ENCODE measurements at regions not wholly inside any gene's neighbourhood (a gene's known extent, or its start where the extent isn't known, plus 50 kb on each side); places are given as distances from the start of the nearest gene placed in this dataset.

DNA sequence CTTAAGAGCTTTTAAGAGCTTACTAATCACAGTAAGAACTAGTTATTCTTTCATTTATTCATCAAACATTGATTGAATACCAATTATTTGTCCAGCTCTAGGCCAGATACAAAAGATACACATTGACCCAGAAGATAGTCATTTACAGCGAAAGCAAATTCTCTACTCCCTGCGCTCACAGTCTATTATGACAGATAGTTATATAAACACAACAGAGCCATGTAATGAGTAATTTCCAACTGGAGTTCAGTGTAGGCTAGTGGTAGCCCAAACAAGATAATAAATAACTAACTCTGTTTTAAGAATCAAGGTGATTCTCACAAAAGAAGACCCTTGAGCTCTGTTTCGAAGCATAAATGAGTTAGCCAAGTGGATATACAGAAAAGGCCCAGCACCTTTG is 397.8 kb upstream of the TLE4 start:
- no peak for DNase-seq

- no peak for DNase-seq
These were observed 395.6 kb upstream of the TLE4 start for GRCh38 chr9:79176014-79176697.

GRCh38 chr9:79184831-79185230 is 386.9 kb upstream of the TLE4 start:
- no peak for DNase-seq

DNA sequence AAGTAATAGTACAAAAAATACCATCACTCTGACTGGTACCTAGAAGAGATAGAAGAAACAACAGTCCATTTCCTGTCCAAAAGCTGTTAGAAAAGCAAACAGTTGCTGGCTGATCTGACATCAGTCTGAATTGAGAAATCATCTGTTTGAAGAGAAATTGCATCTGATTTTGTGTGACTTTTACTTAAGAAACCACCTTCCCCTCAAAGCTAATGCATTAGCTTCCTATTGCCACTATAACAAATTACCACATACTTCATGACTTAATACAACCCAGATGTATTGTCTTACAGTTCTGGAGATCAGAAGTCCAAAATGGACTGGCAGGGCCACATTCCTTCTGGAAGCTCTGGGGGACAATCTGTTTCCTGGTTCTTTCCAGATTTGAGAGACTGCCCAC is 385.9 kb upstream of the TLE4 start:
- no peak for DNase-seq

DNA sequence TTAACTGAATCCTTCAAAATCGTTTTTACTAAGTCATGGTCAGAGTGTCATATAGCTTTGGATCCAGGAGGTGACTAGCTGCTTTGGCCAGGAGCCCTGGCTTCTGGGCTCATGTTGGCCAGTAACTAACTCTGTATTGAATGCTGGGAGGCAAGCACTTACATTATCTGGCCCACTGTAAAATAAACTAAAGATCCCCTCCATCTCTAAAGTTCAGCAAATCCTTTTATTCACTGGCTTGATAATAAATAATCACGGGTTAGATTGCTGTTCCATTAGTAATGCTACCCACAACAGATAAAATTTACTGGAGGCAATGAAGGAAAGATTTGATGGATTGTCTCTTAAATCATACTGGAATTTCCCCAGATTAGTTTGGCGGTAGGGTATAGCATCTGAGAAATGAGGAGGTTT is 382.2 kb upstream of the TLE4 start:
- no peak for DNase-seq

- DNase-seq = no peak
These were observed 378.8 kb upstream of the TLE4 start for GRCh38 chr9:79193001-79193400.

- no peak for DNase-seq
These were observed 378.1 kb upstream of the TLE4 start for GRCh38 chr9:79193501-79194223.

DNA sequence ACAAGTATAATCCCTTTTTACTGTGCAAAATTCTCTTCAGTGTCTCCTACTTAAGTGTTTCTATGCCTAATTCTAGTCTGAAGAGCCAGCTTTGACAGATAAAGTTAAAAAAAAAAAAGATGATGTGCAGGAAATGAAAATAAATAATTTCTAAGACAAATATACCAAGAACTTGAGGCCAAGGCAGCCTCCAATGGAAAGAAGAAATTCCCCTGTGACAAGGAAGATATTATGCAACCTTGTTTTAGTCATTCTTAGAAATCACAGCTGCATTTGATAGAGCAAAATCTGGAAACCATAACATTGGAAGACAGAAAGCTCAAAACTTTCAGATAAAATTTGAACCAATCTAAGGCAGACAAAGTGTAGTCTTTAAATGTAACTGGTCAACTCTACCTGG is 375.9 kb upstream of the TLE4 start:
- no peak for DNase-seq

GRCh38 chr9:79196606-79197005 is 375.2 kb upstream of the TLE4 start:
- no peak for DNase-seq

GRCh38 chr9:79200336-79200735 is 371.4 kb upstream of the TLE4 start:
- DNase-seq = no peak

DNA sequence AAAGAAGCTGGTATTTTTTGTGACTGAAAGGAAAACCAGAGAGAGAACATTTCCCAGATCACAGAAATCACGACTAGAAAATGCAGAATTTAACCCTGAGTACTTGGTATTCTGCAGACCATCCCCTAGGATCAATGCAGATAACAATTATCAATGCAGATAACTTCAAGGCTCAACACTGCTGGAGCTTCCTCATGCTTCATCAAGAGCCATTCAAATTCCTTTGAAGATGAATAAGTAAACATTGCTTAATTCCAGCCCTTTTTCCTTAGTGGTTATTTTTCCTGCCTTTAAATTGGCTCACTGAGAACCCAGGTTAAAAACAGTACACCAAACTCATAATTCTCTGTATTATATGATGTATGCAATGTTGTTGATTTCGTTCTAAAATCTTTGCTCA is 370.1 kb upstream of the TLE4 start:
- DNase-seq = no peak

- no peak for DNase-seq
These were observed 362.9 kb upstream of the TLE4 start for GRCh38 chr9:79208791-79209396.

DNA sequence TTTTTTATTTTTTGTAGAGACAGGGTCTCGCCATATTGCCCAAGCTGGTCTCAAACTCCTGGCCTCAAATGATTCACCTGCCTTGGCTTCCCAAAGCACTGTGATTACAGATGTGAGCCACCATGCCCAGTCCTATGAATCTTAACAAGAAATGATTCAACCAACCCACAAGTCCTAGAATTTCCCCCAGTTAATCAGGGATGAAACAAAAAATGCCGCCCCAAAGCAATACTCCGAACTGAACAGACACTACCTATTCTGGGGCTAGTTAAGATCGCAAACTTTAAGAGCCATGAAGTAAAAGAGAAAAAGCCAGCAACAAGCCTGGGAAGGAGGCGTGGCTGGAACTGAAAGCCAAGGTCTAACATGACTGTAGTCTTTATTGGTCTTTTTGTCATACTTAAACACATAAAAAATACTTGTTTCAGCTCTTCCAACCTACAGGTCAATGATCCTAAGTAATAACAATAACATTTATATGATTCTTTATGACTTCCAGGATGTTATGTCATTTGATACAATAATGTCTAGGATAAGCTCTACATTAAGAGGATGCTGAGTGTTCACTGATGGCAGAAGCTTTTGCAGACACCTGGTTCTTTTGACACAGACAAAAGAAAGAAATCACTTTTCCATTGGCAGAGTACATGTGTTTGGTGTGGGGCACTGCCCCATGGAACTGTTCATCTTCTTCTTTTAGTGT is 361.1 kb upstream of the TLE4 start:
- no peak for DNase-seq

DNA sequence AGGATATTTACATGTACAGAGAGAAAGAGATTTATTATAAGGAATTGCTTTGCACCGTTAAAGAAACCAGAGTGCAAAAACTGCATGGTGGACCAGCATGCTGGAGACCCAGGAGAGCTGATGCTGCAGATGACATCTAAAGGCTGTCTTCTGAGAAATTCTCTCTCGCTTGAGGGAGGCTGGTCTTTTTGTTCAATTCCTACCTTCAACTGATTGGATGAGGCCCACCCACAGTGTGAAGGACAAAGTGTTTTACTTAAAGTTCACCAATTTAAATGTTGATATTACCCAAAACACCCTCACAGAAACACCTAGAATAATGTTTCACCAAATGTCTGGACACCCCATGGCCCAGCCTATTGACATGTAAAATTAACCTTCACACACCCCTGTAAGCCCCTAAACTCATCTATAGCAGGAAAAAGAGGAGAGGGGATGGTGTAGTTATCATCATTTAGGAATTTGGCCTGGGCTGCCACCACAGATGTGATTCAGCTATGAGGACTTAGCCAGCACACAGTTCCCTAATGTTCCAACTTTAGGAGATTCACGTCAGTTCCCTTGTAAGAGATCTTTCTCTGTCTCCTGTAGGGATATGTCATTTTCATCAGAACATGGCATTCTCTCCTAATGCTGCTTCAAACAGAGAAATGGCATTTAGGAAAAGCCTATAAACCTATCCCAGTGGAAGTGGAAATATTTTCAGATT is 358.2 kb upstream of the TLE4 start:
- DNase-seq = no peak

DNA sequence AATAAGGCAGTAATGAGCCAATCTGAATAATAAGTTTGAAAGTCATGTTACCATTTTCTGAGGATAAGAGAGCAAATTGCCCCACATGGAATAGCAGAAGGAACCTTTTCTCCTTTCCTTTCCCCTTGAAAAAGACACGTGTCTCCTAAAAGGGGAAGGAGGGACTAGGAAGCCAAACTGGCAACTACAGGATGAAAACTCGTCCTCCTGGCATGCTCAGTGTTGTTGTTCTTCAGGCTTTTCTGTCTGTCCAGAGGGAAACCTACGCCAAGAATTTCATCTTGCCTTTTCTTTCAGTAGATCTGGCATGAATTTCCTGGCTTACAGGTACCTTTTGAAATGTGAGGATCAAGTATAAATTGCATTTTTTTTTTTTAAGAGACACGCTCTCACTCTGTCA is 355.9 kb upstream of the TLE4 start:
- DNase-seq = no peak

- no peak for DNase-seq
These were observed 351.5 kb upstream of the TLE4 start for GRCh38 chr9:79220251-79220650.

- no peak for DNase-seq
These were observed 351.1 kb upstream of the TLE4 start for GRCh38 chr9:79220666-79221065.

GRCh38 chr9:79221084-79221483 is 350.7 kb upstream of the TLE4 start:
- DNase-seq = no peak

GRCh38 chr9:79222483-79222882 is 349.3 kb upstream of the TLE4 start:
- no peak for DNase-seq

- no peak for DNase-seq
These were observed 346.9 kb upstream of the TLE4 start for GRCh38 chr9:79224672-79225433.

- no peak for DNase-seq
These were observed 338.2 kb upstream of the TLE4 start for GRCh38 chr9:79233542-79233941.

DNA sequence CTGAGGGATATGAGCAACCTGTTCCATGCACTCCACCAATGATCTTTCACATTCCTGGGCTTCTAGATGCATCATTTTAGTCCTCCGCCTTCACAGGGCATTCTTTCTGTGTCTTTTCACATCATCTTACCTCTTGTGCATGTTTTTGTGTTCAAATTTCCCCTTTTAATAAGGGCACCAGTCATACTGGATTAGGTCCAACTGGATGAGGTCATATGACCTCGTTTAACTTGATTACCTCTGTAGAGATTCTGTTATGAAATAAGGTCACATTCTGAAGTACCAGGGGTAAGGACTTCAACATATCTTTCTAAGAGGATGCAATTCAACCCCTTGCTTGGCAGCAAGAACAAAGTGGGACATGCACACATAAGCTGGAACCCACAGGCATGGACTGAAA is 335.3 kb upstream of the TLE4 start:
- DNase-seq = no peak

Data from activated effector memory CD4-positive, alpha-beta T cell treated with anti-CD3 and anti-CD28 coated beads, Interleukin-2, amount 50 U/mL, for 16 hours (primary cell).